ENCODE measurements at regions not wholly inside any gene's neighbourhood (a gene's known extent, or its start where the extent isn't known, plus 50 kb on each side); places are given as distances from the start of the nearest gene placed in this dataset.

DNA sequence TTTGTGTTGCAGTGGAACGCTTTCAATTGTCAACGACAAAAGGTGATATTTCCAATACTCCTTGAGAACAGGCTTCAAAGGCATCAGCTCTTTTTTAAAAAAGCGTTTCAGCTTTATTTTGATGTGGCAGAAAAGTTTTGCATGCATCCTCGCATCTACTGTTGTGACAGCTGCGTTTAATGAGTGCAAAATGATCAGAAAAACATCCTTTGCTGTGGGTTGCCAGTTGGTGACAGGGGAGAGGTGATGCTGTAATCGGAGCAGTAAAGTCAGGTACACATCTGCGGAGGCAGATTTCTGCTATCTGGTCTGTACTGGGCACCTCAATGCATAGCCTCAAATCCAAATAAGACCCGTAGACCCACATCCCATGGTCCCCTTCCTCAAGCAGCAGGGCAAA lies 91.9 kb upstream of the POU3F3 start:
- TF ChIP-seq, protein P1, sequence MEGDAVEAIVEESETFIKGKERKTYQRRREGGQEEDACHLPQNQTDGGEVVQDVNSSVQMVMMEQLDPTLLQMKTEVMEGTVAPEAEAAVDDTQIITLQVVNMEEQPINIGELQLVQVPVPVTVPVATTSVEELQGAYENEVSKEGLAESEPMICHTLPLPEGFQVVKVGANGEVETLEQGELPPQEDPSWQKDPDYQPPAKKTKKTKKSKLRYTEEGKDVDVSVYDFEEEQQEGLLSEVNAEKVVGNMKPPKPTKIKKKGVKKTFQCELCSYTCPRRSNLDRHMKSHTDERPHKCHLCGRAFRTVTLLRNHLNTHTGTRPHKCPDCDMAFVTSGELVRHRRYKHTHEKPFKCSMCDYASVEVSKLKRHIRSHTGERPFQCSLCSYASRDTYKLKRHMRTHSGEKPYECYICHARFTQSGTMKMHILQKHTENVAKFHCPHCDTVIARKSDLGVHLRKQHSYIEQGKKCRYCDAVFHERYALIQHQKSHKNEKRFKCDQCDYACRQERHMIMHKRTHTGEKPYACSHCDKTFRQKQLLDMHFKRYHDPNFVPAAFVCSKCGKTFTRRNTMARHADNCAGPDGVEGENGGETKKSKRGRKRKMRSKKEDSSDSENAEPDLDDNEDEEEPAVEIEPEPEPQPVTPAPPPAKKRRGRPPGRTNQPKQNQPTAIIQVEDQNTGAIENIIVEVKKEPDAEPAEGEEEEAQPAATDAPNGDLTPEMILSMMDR (IDR thresholded peaks at IDR 0.05; ENCODE audit: low read length): no peak
- TF ChIP-seq EZH2 (optimal IDR thresholded peaks at IDR 0.05; ENCODE audit: low read depth, low read length) (no peak), EZH2phosphoT487 (IDR thresholded peaks at IDR 0.05; ENCODE audit: low read length) (no peak)

Data from MM.1S (cell line).